GM21526 (cell line): ENCODE measurements at regions not wholly inside any gene's neighbourhood (a gene's known extent, or its start where the extent isn't known, plus 50 kb on each side); places are given as distances from the start of the nearest gene placed in this dataset.

Experiments
- ATAC-seq: cut with Tn5 transposase; IDR thresholded peaks from one replicate; pipeline ENCODE4 v1.9.1; 2021; ENCODE audit warnings: moderate library complexity; ENCODE audit not compliant: unreplicated experiment, low FRiP score

DNA sequence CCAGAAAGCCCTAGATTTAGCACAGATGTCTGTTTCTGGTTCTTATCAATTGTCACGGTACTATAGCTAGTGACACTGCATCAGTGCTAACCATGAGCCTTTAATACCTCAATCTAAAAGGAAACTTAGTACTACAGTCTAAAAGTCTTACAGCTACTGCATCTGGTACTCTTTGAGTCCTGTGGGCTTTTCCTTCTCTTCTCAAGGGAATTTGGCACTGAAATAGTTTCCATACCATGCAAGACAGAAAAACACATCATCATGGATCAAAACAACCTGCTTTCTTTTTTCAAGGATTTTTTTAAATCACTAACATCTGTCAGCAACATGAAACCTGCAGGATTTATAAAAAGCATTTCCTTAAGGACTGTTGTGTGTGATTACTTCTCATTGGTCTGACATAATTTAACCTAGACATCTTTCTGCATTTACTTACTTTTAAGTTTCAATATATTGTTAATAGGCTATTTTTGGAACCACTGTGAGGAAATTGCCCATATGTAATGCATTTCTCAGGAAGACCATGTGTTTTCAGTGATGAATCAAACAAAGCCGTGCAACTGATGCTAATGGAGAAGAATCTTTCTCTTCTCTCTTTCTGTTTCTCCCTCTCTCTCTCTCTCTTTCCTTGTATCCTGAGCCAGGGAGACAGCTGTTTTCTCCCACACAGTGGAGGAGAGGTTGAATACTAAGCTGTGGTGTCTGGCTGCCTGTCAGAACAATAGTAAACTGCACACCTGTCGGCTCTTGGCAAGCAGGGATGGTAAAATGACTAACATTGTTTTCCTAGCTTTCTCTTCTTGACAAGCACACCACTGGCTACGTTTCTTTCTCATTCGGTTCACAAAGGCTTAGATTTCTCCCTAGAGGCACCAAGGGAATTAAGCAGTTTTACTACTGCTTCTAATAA lies 273.4 kb downstream of the CSNK1G3 start:
- no peak for ATAC-seq

DNA sequence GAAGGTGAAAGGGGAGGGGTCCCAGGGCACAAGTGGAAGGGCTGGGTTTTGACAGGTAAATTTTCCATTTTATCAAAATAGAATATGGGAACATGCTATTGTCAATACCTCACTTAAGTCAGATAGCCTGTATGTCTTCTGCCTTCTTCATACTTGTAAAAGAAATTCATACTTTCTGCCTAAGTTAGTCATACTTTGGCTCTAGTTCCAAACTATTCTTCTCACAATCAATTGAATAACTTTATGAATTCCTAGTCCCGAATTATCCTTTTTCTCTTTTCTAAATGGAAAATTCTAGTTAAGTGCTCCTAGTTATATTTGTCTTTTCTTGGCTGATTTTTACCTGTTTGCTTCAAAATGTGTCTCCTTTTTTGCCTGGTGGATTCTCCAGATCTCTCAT lies 271.4 kb downstream of the CSNK1G3 start:
- no peak for ATAC-seq

GRCh38 chr5:123778641-123779040 lies 266.7 kb downstream of the CSNK1G3 start:
- ATAC-seq: no peak

- no peak for ATAC-seq
Observed at GRCh38 chr5:123776761-123777160, 264.8 kb downstream of the CSNK1G3 start.

DNA sequence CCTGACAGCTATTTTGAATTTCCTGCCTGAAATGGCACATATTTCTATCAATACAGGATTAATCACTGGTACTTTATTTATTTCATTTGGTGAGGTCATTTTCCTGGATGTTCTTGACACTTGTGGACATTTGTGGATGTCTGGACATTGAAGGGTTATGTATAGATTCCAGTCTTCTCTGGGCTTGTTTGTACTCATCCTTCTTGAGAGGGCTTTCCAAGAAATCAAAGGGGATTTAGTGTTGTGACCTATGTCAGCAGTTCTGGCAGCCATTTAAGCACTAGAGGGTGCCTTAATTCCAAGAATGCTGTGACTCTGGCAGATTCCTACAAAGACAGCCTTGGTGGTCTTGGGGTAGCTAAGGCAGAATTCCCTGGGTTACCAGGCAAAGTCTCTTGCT lies 259.7 kb downstream of the CSNK1G3 start:
- ATAC-seq: no peak

- ATAC-seq: no peak
Observed at GRCh38 chr5:123763201-123763600, 251.2 kb downstream of the CSNK1G3 start.

GRCh38 chr5:123756816-123757215 lies 244.8 kb downstream of the CSNK1G3 start:
- no peak for ATAC-seq

DNA sequence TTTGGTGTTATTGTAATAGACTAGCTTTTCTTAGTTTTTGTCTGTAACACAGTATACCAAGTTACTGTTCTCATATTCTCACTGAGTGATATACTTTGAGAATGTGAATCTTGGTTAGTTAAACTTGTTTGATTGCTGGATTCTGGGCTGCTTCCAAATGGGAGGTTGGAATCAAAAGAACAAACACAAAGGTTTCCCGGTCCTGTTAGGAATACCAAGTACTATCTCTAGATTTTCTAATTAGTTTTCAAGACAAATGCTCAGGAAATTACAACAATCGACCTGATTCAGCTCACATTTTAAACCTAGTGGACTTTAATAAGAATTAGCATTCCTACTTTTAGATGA lies 244.3 kb downstream of the CSNK1G3 start:
- no peak for ATAC-seq

GRCh38 chr5:123755653-123756317 lies 243.8 kb downstream of the CSNK1G3 start:
- ATAC-seq: no peak

DNA sequence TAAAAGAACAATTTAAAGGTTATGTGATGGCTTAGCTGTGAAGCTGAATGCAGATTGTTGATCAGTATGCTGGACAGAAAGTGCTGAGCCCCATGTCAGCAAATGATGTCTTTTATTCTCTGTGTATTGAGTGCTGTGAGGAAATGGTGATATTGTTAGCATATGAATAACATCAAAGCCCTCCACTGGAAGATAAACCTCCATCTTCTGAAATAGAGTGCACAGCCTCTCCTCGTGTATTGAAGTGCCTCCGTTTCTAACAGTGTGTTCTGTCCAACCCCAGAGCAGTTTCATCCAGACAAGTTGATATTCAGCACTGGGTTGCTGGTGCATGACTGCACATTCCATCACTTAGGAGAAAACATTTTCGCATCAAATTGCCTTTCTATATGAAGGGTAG lies 242.9 kb downstream of the CSNK1G3 start:
- ATAC-seq: no peak

DNA sequence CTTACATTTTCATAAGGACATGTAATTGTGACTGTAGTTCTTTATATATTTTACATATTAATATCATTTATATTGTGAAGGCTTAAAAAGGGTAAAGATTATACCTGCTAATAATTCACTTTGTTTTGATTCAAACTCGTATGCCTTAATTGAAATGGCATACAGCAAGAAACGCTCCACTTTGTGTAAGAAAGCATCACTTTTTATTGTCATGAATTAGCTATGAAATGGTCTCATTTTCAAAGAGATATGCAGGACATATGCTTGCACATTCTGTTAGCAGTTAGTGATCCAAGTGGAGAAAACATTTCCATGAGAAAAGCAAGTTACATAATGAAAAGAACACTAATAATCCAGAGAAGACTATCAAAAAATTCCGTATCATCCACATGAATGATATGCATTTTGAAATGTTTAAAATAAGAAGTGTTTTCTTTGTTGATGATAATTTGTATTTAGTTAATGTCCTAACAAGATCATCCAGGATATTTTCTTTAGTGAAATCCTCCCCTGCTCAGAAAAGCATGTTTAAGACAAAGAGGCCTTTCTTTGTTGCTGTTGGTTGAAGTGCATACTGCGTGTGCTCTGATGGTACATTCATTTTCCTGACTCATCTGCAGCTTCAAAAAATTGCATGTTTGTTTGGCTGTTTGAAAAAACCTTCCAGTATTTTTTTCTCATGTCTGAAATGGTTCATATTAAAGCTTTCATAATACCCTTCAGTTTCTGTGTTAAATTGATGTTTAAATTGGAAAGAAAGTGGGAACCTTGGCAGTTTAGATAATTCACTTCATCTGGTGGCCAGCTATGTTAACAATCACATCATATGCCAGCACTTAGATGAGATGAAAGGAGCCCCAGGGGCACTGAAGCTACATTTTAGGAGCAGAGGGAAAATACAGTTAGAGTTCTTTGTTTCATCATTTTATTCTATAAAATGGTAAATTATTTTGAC lies 242.2 kb downstream of the CSNK1G3 start:
- no peak for ATAC-seq

GRCh38 chr5:123753180-123753936 lies 241.4 kb downstream of the CSNK1G3 start:
- no peak for ATAC-seq

DNA sequence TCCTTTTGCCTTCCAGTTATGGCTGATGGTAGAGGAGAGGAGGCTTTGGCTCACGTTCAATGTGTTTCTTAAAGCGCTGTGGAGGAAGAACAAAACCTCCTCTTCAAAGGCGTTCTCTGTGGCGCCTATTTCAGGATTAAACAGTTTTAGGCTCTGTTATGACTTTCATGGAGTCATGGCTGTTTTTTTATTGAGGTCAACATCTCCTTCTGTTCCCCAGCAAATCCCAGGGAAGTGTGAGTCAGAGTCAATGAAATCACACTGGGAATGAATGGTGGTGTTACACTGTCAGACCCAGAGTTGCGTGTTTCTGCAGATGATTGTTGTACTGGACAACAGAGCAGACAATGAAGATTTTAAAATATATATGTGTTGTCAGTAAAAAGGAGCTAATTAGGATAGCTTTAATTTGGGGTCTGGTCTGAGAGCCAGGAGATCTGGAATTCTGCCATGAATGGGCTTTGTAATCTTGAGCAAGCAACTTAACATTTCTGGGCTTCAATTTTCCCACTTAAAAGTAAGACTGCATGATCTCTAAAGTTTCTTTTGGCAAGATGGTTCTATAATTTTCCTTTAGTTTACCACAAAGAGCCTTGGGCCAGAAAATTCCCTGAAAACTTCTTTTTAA lies 240.7 kb downstream of the CSNK1G3 start:
- ATAC-seq: no peak

- ATAC-seq: no peak
Observed at GRCh38 chr5:123751670-123752069, 239.7 kb downstream of the CSNK1G3 start.

DNA sequence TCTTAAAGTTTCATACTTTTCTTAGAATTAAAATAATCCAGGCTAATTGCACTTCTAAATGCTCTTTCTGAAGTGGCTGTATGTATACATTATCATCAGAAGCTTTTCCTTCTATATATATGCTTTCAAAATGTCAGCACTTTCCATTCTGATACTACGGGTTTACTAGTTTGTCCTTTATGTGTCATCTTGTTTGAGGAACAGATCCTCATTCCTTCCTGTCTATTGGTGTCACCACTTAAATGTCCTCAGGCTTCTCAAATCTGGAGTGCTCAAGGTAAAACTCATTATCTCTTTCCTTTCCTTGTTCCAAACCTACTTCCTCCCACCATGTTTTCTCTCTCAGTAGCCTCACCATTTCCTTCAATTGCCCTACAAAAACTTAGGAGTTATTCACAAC lies 236.3 kb downstream of the CSNK1G3 start:
- ATAC-seq: no peak

- ATAC-seq: no peak
Observed at GRCh38 chr5:123746683-123747360, 234.8 kb downstream of the CSNK1G3 start.

DNA sequence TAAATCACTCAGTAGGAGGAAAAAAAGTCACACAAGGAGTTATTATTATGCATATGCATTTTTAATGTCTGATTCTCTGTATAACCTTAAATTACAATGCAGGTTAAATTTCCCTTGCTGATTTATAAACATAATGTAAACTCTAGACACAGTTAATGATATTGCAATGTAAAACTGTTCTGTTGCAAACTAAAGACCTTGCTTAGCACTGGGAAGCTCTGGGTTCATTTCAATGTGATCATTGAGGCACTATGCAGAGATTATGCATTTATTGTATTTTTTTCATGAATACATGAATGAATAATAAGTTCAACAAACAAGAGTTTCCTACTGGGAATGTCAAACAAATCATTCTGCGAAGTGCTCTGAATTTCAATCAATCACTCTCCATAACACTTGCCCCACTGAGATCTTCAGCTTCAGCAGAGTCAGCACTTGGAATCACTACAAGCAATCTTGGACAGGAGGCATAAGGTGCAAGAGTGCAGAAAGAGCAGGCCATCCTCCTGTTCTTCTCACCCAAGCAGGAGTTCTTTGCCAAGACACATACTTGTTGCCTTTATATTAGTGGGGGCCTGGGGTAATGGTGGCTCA lies 232.1 kb downstream of the CSNK1G3 start:
- no peak for ATAC-seq

DNA sequence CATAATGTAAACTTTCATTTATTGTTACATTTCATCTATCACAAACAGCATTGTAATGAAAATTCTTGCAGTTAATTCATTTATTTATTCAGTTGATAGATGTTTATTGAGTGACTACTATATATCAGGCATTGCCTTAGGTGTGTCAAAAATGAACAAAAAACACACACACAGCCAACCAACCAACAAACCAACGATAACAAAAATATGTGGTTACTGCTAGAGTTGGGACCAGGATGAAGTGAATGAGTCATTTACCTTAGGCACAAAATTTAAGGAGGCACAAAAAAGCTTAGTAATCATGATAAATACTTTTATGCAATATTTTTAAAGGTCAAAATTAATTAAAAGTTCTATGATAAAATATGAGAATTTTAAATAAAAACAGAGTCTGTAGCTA lies 223.4 kb downstream of the CSNK1G3 start:
- ATAC-seq: no peak

GRCh38 chr5:123732257-123732656 lies 220.3 kb downstream of the CSNK1G3 start:
- no peak for ATAC-seq
